OCI-LY3 (cell line): ENCODE measurements at regions not wholly inside any gene's neighbourhood (a gene's known extent, or its start where the extent isn't known, plus 50 kb on each side); places are given as distances from the start of the nearest gene placed in this dataset.

Experiments
- EZH2phosphoT487 ChIP-seq: fragments of 200-600 bp; shearing (Covaris generic); IDR thresholded peaks from 2 replicates; pipeline ENCODE4 v1.6.1; 2018; ENCODE audit warnings: antibody characterized with exemption, mixed run types, low read depth
- TF ChIP-seq, protein P1 (sequence below): fragments of 200-600, 300-600 bp; sonication (generic); IDR thresholded peaks from 2 replicates; pipeline ENCODE4 v1.5.1; 2014; ENCODE audit warnings: antibody characterized with exemption, low read length, low read depth

DNA sequence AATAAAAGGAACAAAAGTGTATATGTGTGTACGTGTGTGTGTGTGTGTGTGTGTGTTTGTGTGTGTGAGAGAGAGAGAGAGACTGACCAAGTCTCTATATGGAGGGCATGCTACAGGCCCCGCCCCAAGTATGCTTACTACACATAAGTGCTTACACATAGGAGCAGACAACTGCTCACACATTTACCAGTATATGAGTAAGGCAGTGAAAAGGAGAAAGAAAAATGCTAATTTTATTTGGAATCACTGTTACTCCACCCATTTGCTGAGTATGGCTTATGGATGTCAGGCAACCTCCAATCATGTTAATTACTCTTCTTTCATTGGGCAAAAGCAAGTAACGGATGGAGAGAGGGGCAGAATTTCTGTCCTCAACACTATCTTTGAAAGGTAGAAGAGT lies 107.6 kb upstream of the STK26 start:
- TF ChIP-seq, protein P1, sequence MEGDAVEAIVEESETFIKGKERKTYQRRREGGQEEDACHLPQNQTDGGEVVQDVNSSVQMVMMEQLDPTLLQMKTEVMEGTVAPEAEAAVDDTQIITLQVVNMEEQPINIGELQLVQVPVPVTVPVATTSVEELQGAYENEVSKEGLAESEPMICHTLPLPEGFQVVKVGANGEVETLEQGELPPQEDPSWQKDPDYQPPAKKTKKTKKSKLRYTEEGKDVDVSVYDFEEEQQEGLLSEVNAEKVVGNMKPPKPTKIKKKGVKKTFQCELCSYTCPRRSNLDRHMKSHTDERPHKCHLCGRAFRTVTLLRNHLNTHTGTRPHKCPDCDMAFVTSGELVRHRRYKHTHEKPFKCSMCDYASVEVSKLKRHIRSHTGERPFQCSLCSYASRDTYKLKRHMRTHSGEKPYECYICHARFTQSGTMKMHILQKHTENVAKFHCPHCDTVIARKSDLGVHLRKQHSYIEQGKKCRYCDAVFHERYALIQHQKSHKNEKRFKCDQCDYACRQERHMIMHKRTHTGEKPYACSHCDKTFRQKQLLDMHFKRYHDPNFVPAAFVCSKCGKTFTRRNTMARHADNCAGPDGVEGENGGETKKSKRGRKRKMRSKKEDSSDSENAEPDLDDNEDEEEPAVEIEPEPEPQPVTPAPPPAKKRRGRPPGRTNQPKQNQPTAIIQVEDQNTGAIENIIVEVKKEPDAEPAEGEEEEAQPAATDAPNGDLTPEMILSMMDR, result no peak
- no peak for TF ChIP-seq EZH2phosphoT487
